AG09319 (cell line): ENCODE measurements at regions not wholly inside any gene's neighbourhood (a gene's known extent, or its start where the extent isn't known, plus 50 kb on each side); places are given as distances from the start of the nearest gene placed in this dataset.

Experiments
- DNase-seq: peaks from one replicate; pipeline ENCODE4 v3.0.0-alpha.2; 2010; ENCODE audit warnings: low read depth; ENCODE audit errors: extremely low read depth
- CTCF ChIP-seq: IDR thresholded peaks from 2 replicates; pipeline ENCODE4 v1.5.1; 2011; ENCODE audit warnings: low read depth, mild to moderate bottlenecking, inconsistent platforms, low read length, moderate library complexity

GRCh38 chr1:221015159-221015790 lies 136.0 kb downstream of the HLX start:
- DNase-seq, result no peak
- TF ChIP-seq CTCF, result no peak

- TF ChIP-seq CTCF, result no peak
- DNase-seq, result no peak
Observed at GRCh38 chr1:221016751-221017150, 137.5 kb downstream of the HLX start.

GRCh38 chr1:221018414-221018813 lies 139.2 kb downstream of the HLX start:
- DNase-seq, result no peak
- TF ChIP-seq CTCF, result no peak

GRCh38 chr1:221022331-221022730 lies 143.1 kb downstream of the HLX start:
- DNase-seq, result no peak
- no peak for TF ChIP-seq CTCF

GRCh38 chr1:221023482-221023881 lies 144.2 kb downstream of the HLX start:
- DNase-seq, result no peak
- TF ChIP-seq CTCF, result no peak

- no peak for DNase-seq
Observed at GRCh38 chr1:221025501-221025900, 146.3 kb downstream of the HLX start.

GRCh38 chr1:221025956-221026355 lies 146.7 kb downstream of the HLX start:
- no peak for DNase-seq
- TF ChIP-seq CTCF, result no peak

More at GRCh38 chr1:221025501-221025900, 146.3 kb downstream of the HLX start:
- no peak for TF ChIP-seq CTCF
